ENCODE measurements at regions not wholly inside any gene's neighbourhood (a gene's known extent, or its start where the extent isn't known, plus 50 kb on each side); places are given as distances from the start of the nearest gene placed in this dataset.

DNA sequence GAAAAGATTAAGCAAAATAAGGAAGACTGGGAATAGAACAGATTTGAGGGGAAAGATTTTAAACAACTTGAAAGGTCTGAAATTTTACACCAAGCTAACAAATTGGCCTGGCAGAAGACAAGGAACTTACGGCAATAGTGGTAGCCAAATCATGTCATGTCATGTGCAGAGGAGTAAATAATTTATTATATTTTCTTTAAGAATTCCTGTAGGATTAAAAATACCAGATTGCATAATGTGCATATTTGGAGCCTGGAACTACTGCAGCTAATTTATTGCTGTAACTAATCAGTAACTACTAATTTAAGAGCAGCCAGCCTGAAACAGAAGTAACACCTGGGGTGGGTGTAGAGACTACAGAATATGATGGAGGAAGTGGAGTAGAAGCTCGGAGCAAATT is 334.3 kb downstream of the TGFB2 start:
- Histone ChIP-seq H3K27ac (peak overlapping the region in 1 of 2 experiments; percentile 43; a peak in 2 of 6 replicates), H3K4me3 (no peak overlapping the region), H3K4me1 (peaks cover 8% of the 10 kb centered on the region), H3K4me2 (no peak overlapping the region), H3K9me3 (no peaks in the 10 kb centered on the region)
- TF ChIP-seq, protein P1, sequence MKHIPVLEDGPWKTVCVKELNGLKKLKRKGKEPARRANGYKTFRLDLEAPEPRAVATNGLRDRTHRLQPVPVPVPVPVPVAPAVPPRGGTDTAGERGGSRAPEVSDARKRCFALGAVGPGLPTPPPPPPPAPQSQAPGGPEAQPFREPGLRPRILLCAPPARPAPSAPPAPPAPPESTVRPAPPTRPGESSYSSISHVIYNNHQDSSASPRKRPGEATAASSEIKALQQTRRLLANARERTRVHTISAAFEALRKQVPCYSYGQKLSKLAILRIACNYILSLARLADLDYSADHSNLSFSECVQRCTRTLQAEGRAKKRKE (CRISPR knock-in tag; IDR thresholded peaks at IDR 0.05; ENCODE audit: low read depth) = no peak
- peak in 1 of 2 experiments; percentile 42; a peak in 2 of 4 replicates for TF ChIP-seq CEBPB (IDR thresholded peaks at IDR 0.05)
- no peak for TF ChIP-seq SREBF2 (IDR thresholded peaks at IDR 0.05)
- no peak for TF ChIP-seq CBX8 (IDR thresholded peaks at IDR 0.05)
- TF ChIP-seq FOSB (CRISPR knock-in tag; IDR thresholded peaks at IDR 0.05) = no peak
- DNase-seq (ENCODE audit: low read depth in 1 of 2, low spot score in 1 of 2) (no peak), ATAC-seq (no peak), FAIRE-seq (no peak)
- ChIA-PET POLR2A (no interaction called here), CTCF (interaction anchor here (1.0 kb wide), 1 partner anchor 18 kb away, joined by 3 read pairs; no protein-coding TSS in a partner anchor)
- 86% methylated on average over 2 of the region's 2 CpGs for WGBS (ENCODE audit: missing lambda C conversion rate)

DNA sequence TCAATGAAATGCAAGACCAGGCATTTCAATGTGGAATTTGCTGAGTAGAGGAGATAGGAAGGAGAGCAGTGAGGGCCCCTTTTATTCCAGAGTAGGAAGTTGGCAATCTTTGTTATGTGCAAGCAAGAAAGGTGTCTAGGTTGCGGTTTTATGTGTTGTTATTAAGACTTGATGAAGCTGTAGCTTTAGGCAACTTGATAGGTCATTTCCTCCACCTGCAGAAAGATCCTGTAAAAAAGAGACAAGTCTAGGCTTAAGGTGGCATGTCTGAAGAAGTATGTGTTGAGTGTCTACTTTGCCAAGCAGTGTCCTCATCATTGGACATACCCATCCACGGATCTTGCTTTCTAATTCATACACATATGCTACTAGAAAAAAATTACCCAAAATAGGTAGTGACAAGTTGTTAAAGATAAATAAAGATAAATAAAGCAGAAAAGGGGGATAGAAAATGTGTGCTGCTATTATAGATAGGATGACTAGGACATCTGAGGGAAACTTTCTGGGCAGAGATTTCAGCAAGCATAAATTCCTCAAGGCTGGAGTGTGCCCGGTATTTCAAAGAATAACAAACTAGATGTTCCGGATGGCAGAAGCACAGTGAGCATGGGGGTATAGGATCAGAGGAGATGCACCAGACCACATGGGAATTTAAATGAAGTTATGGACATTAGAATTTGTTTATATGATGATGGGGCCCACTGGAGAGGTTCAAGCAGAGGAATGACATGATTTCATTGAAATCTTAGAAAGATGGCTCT is 335.0 kb downstream of the TGFB2 start:
- DNase-seq (ENCODE audit: low read depth in 1 of 2, low spot score in 1 of 2) (no peak), FAIRE-seq (no peak), ATAC-seq (no peak)
- ChIA-PET POLR2A (no interaction called here), CTCF (no interaction called here)
- no peak overlapping the region for H3K4me2 ChIP-seq
- WGBS (ENCODE audit: missing lambda C conversion rate) = 89% methylated on average over 4 of the region's 4 CpGs
- peaks cover 3% of the 10 kb centered on the region; the same call in 2 of the 3 replicates for H3K4me1 ChIP-seq
- TF ChIP-seq CHD4 (IDR thresholded peaks at IDR 0.05; ENCODE audit: borderline replicate concordance) = no peak
- no peak for TF ChIP-seq SREBF2 (IDR thresholded peaks at IDR 0.05)
- TF ChIP-seq EP300 (IDR thresholded peaks at IDR 0.05) = no peak
- peak; percentile 26 for TF ChIP-seq MAFK (IDR thresholded peaks at IDR 0.05; ENCODE audit: partially characterized antibody)
- no peak for TF ChIP-seq CBX2 (IDR thresholded peaks at IDR 0.05; ENCODE audit: borderline replicate concordance, low read depth)
- H3K9me3 ChIP-seq = no peaks in the 10 kb centered on the region
- peak overlapping the region in 1 of 2 experiments; percentile 17; a peak in 1 of 6 replicates for H3K27ac ChIP-seq
- no peak overlapping the region for H3K4me3 ChIP-seq

DNA sequence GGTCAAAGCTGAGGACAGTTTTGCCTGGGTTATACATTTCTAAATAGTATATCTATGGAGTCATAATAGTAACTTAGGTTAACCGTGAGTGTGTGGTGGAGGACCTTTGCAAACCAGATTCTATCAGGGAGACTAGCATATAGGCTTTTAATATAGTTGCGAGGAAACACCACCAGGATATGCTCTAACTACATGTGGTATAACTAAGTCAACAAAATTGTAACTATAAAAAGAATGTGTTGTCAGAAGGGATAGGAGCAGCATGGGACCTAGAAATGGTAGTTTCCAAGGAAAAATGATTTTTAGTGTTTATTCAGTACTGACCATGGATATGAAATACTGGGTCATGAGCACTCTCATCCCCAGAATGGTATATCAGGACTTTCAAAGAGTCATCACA is 338.1 kb downstream of the TGFB2 start:
- POLR2A ChIA-PET = no interaction called here
- 52% methylated on average over 2 of the region's 2 CpGs for WGBS (ENCODE audit: missing lambda C conversion rate)

DNA sequence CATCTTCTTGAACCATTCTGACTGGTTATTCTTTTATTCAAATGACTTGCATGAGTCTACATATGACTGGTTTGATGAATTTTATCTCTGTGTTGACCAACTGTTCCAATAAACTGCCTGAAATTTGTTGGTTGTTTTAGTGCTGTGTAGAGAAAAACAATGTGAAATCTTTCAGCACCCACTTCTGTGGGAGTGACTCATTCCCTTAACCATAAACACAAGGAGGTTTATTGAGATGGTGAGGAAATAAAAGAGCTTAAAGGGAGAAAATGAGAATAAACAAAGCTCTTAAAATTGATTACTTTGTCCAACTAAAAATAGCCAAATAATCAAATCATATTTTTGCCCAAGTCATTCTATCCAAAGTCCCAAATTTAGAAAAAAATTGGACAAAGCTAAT is 341.1 kb downstream of the TGFB2 start:
- DNase-seq (ENCODE audit: low read depth in 1 of 2, low spot score in 1 of 2) (no peak), ATAC-seq (no peak), FAIRE-seq (no peak)
- CTCF ChIA-PET = no interaction called here
- POLR2A ChIA-PET = no interaction called here
- H3K27ac ChIP-seq = no peak overlapping the region
- no peaks in the 10 kb centered on the region for H3K4me1 ChIP-seq
- H3K4me3 ChIP-seq = no peak overlapping the region
- no peak overlapping the region for H3K4me2 ChIP-seq
- H3K9me3 ChIP-seq = no peaks in the 10 kb centered on the region
- TF ChIP-seq FOSL2 (IDR thresholded peaks at IDR 0.05) = no peak
- 0 out of 2 replicates have a peak, but pooled peaks have one; percentile 14 for TF ChIP-seq FOSL2 (CRISPR knock-in tag; IDR thresholded peaks at IDR 0.05)
- no peak for TF ChIP-seq CHD4 (IDR thresholded peaks at IDR 0.05; ENCODE audit: borderline replicate concordance)

More for the DNA sequence above, 338.1 kb downstream of the TGFB2 start:
- FAIRE-seq (no peak), DNase-seq (ENCODE audit: low read depth in 1 of 2, low spot score in 1 of 2) (peak in 1 of 2 experiments; percentile 31), ATAC-seq (peak in 1 of 2 experiments; percentile 51; a peak in 2 of 6 replicates)
- CTCF ChIA-PET = no interaction called here
- Histone ChIP-seq H3K4me2 (no peak overlapping the region), H3K27ac (no peak overlapping the region), H3K9me3 (no peaks in the 10 kb centered on the region), H3K4me1 (no peaks in the 10 kb centered on the region), H3K4me3 (no peak overlapping the region)
- TF ChIP-seq FOXS1 (CRISPR knock-in tag; IDR thresholded peaks at IDR 0.05) = no peak
- TF ChIP-seq CBX2 (IDR thresholded peaks at IDR 0.05; ENCODE audit: borderline replicate concordance, low read depth) = no peak
- no peak for TF ChIP-seq RNF2 (IDR thresholded peaks at IDR 0.05; ENCODE audit: borderline replicate concordance, low read depth)
- TF ChIP-seq RCOR1 (IDR thresholded peaks at IDR 0.05; ENCODE audit: low read depth, low read length) = no peak
- TF ChIP-seq EHF (CRISPR knock-in tag; IDR thresholded peaks at IDR 0.05) = no peak
- TF ChIP-seq HEYL (CRISPR knock-in tag; IDR thresholded peaks at IDR 0.05) = no peak
- no peak for TF ChIP-seq FOSL2 (IDR thresholded peaks at IDR 0.05)
- no peak for TF ChIP-seq FOSL2 (CRISPR knock-in tag; IDR thresholded peaks at IDR 0.05)
- no peak for TF ChIP-seq HOXB5 (CRISPR knock-in tag; IDR thresholded peaks at IDR 0.05)
- TF ChIP-seq CEBPB (IDR thresholded peaks at IDR 0.05) = no peak
- TF ChIP-seq, protein P2, sequence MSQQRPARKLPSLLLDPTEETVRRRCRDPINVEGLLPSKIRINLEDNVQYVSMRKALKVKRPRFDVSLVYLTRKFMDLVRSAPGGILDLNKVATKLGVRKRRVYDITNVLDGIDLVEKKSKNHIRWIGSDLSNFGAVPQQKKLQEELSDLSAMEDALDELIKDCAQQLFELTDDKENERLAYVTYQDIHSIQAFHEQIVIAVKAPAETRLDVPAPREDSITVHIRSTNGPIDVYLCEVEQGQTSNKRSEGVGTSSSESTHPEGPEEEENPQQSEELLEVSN (IDR thresholded peaks at IDR 0.05; ENCODE audit: borderline replicate concordance, low read depth) = no peak
- TF ChIP-seq PHF8 (IDR thresholded peaks at IDR 0.05; ENCODE audit: borderline replicate concordance, low read depth) = no peak
- no peak for TF ChIP-seq GATA3 (IDR thresholded peaks at IDR 0.05; ENCODE audit: borderline replicate concordance)
- no peak for TF ChIP-seq EHMT2 (IDR thresholded peaks at IDR 0.05; ENCODE audit: low read depth)
- no peak for TF ChIP-seq ESRRA (IDR thresholded peaks at IDR 0.05; ENCODE audit: borderline replicate concordance, low read length)
- TF ChIP-seq MAFK (IDR thresholded peaks at IDR 0.05; ENCODE audit: partially characterized antibody) = no peak
- no peak for TF ChIP-seq SREBF2 (IDR thresholded peaks at IDR 0.05)
- TF ChIP-seq CHD2 (IDR thresholded peaks at IDR 0.05; ENCODE audit: low read length, partially characterized antibody) = no peak
